ELR (cell line): ENCODE measurements at regions not wholly inside any gene's neighbourhood (a gene's known extent, or its start where the extent isn't known, plus 50 kb on each side); places are given as distances from the start of the nearest gene placed in this dataset.

ENCODE experiments used
- DNase-seq: peaks from one replicate; pipeline ENCODE4 v3.0.0-alpha.2; 2015; ENCODE audit warnings: low read depth

DNA sequence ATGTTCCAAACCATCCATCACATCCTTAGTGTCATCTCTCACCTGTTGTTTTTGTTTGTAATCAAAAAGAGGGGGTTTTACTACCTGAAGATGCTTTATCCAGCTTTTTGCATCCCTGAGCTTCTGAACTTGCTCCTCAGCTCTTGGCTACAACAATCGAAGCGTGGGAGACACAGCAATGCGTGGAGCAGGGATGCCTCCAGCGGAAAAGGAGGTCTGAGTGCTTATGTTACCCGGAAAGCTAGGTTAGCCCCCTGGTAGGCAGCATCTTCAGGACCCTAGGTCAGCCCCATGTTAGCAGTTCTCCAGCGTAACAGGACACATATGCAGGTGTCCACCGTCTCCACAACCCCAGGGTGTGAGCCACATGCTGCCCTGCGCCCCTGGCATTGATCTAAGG is 141.5 kb downstream of the RRAGC start:
- DNase-seq: no peak

DNA sequence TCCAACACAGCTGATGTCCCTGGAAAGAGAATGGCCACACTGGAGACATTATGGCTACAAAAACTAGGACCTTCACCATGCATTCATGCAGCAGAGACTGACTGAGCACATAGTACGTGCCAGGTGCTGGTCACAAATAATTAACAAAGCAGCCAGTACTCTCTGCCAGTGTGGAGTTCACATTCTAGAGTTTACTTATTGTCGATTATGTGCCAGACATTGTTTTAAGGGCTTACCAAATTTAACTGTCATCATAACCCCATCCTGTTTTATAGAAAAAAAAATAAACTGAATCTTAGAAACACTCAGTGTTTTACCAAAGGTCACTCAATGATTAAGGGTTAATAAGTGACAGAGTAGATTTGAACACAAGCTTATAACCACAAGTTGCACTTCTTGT is 143.3 kb downstream of the RRAGC start:
- DNase-seq: no peak

DNA sequence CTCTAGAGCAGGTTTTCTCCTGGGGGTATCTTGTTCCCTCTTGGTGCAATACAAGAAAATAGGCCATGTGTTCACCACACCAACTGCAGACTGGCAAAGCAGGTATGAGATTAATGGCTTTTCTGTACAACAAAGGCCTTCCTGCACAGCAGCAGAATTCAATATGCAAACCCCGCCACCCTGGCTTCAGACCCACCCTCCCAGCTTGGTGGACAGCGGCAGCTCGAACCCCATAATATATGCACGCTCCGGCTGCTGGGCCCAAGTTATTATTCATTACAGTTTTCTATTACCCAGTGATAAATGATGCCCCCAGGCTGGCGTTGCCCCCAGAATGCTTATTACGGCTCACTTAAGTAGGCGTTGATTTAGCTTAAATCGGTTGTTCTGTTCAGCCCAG is 144.2 kb downstream of the RRAGC start:
- no peak for DNase-seq

DNA sequence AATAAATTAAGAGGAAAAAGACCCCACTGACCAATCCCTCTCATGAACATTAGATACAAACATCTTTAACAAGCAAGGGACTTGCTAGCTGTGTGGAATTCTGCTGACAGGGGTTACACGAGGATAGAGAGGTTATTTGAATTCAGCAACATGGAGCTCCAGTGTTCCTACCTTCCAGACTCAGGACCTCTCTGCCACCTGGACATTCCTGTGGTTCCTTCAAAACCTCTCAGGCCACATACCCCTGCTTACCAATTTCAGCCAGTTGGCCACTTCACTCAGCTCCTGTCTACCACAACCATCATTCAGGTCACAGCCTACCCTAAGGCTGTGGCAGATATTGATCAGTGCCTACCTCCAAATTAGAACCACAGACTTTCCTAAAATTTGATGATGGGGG is 147.5 kb downstream of the RRAGC start:
- no peak for DNase-seq

DNA sequence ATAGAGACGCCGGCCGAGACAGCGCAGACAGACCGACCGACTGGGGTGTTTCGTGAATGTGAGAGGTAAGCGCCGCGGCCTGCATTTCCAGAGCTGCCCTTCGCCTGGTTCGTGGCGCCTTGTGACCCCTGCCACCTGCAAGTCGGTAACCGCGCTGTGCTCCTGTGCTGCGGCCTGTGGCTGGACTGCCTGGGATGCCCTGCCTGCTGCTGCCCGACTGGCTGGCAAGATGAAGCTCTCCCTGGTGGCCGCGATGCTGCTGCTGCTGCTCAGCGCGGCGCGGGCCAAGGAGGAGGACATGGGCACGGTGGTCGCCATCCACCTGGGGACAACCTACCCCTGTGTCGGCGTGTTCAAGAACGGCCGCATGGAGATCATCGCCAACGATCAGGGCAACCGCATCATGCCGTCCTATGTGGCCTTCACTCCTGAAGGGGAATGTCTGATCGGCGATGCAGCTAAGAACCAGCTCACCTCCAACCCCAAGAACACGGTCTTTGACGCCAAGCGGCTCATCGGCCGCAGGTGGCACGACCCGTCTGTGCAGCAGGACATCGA is 150.8 kb downstream of the RRAGC start:
- DNase-seq: no peak

DNA sequence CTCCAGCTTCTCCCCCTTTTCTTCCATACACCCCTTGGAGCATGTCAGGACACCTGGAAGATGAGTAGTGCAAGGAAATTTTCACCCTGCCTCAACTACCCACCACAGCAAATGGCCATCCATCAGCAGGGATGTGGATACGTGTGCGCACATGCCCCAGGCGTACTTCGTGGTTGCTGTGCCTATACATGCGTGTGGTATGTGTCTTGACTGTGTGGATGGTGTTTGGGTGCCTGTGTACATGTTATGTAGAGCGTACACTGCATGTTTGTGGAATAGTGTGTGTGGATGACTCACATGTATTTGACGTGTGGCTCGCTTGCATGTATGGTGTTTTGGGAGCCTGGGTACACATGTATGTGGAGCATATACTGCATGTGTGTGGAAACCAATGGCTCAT is 158.5 kb downstream of the RRAGC start:
- no peak for DNase-seq

DNA sequence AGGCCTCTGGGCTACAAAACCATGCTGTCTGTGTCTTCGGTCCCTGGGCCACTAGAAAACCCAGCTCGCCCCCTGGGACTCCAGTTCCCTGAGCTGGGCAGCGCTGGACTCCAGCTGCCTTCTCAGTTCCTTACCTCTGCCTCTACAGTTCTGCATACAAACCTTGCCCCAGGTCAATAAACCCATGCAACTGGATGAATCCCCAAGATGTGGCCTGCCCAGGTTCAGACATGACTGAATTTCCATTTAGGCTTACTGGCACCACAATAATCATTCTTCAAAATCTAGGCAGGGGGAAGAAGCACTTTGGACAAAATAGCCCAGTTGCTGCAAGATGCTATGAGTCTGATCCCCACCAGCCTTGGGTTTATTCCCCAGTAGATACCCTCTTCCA is 159.5 kb downstream of the RRAGC start:
- no peak for DNase-seq

DNA sequence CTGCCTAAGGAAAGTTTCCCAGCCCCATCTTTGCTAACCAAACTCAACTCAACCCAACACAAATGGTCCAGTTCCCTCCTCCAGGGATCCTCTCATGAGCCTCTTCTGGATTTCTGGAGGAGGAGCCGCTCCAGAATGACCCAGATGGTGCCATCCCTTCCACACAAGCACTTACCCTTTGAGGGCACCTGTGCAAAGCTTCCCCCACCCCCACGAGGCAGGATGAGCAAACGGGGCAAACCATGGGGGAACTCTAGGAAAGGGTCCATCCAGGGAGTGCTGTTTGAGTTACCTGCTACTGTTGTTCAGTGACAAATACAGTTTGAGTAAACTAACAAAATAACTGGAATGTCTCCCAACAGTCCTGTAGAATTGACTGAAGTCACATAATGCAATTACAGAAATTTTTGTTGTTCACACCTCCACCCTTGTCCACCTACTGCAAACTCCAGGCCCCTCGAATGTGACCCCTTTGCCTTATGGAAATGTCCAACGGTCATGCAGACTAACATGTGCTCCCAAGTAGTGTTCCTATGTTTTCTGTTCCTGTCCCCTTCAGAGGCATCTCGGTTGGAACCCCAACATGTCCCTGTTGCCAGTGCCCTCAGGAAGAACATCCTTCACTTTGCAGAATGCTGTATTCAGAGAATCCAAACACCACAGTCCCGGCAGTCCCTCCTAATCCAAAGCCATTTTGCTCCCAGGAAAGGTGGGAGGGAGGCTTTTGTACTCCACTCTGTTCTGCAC is 160.1 kb downstream of the RRAGC start:
- DNase-seq: no peak

DNA sequence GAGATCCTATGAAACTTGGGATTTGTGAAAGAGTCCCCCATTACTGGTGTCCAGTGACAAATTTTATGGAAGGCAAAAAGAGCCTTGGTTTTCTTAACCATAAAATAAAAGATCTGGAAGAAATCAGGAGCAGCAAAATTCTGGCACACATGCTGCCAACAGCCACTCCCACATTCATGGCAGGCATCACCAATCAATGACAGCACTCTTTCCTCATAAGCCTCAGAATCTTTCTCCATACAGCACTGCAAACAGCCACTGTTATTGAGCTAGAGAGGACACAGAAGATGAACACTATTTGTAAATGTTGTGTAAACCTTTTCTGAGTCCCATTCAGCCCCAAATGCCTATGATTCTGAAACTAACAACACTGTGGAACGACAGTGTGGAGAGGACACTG is 162.2 kb downstream of the RRAGC start:
- no peak for DNase-seq

DNA sequence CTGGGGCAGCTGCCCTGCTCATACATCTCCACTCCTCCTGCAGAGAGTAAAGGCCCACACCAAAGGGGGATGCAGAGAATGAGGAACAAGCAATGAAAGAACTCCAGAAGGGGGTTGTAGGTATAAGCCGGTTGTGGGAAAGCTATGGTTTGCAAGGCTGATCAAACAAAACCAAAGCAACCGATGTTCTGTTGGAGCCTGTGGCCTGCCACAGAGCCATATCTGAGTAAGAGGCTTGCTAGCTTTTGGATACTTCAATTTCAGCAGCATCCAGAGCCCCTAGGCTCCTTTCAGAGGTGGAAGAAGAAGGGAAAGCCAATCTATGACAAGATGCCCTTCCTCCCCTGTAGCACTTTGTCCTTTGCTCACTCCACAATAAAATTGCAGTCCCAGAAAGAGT is 163.2 kb downstream of the RRAGC start:
- no peak for DNase-seq

DNA sequence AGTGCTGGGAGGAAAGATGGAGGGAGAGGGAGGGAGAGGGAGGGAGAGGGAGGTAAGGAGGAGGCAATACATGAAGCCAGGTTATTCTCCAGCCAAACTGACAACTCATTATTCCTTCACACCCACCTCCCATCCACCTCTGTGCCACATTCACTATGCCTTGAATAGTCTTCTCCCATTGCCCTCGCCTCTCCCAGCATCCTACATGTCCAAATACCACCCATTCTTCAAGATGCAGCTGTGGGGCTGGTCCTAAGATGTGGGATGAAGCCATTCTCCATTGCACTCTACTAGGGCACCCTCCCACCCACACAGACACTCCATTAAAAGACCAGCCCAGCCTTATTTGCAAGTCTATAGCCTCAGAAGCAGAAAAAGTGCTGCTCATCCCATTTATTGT is 165.8 kb downstream of the RRAGC start:
- no peak for DNase-seq

DNA sequence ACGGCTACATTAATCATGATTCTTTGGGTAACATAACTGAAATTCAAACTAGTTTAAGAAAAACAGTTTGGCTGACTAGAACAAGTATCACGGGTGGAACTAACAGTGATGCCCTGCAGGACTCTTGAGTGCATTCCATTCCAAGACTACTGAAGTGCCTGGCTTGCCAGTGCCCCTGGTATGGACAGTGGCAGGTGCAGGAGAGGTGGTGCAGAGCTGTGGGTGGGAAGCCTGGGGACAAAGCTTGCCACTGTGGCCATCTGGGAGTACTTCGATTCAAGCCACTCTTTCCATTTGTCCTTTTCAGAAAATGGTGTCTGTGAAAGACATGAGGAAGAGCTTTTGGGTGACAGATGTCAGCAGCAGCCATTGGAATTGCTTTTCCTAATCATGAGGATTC is 166.5 kb downstream of the RRAGC start:
- DNase-seq: no peak

DNA sequence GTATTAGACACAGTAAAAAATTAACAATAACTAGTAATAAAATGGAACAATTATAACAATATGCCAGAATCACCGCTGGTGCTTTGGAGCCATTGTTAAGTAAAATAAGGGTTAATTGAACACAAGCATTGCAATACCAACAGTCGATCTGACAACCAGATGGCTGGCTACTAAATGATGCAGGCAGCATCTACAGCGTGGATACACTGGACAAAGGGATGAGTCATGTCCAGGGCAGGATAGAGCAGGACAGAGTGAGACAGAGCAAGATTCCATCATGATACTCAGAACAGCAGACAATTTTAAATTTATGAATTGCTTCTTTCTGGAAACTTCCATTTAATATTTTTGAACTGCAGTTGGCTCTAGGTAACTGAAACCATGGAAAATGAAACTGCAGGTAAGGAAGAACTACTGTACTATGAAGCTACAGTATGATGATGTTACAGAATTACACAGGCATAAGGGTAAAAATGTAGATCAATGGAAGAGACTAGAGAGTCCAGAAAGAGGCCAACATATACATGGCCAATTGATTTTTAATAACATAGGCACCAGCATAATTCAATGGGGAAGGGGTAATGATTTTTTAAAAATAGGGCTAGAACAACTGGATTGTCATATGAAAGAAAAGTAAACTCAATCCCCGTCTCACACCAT is 168.7 kb downstream of the RRAGC start:
- peak; percentile 15 for DNase-seq

DNA sequence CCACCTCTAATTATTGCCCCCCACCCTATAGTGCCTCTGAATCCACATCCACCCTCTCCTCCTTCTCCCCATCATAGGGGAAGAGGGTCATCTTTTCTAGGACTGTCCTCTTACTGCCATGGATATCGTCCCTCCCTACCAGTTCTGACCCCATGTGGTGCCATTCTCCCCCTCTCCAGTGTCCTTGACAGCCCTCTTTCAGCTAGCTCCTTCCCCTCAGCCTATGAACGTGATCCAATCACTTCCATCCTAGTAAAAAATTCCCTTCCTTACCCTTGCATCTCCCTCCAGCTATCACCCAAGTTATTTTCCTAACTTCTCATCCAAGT is 172.7 kb downstream of the RRAGC start:
- DNase-seq: no peak

DNA sequence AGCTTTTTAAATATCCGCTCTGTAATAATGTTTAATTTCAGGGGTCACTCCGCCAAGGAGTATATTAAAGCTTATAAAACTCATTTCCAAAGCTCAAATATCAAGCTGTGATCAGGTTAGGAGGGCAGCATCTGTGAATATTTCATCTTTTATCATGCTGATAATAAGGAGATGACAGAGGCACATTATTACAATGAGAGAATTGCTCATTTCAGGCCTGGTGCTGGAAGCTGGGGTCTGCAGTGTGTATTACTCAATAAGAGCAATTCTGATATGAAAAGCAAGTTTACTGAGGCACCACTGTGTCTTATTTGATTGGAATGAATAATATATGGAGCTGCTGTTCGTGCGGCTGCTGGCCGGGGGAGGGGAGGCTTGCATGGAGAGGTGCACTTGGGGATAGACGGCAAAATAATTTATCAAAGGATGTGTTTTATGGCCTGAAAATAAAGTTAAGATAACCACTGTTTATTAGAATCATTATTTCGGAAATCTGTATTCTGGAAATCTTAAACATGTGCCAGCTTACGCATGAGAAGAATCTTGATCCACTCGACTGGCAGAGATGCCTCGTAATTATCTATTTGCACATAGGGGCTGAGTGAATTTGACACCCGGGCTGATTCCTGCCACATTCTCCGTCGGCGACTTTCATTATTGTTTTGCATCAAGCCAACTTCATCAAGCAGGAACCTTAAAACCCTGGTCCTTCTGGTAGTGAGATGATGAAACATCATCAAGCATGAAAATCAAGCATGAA is 173.2 kb downstream of the RRAGC start:
- no peak for DNase-seq

DNA sequence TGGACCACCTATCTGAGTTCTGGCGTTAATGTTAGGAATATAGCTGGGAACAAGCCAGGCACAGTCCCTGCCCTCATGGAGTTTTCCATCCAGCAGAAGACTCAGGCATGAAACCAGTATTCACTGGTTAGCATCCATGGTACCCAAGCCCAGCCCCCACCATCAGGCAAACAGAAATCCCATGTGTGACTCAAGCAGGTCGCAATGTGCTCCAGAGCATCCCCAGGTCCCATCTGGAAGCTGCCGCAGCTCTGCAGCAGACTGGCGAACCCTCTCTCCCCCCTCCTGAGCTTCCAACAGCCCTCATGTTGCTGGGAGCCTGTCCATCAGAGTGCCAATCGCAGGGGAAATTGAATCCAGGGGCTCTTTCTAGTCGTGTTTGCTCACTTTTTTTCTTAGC is 174.2 kb downstream of the RRAGC start:
- DNase-seq: no peak

DNA sequence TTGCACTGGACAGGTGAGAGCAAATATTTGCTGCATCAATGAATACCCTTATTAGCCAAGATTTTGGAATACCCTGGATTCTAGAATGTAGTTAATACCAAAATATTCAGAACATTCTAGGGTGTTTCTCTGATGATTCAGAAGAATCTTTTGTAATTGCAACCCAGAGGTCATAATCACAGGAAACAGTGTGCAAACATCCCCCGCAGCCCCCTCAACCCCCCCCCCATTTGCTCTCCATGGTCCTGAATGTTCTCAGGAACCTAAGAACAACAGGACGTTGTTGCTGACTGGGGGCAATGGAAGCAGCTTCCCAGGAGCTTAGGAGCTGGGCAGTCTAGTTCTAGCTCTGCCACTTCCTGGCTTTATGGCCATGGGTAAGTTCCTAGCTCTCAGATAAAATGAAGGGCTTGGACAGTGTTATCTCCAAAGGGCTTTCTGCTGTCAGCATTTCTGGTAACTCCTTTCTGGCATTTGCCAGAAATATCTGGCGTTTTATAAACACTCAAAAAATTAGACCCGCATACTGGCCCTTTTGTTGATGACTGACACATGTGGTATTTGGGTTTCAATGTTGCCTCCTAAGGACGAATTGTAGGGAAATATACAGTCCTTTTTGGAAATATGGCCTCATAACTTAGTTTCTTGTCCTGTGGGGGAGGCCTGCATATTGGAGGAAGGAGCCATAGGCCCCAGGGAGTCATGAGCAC is 178.6 kb downstream of the RRAGC start:
- peak; percentile 9 for DNase-seq

DNA sequence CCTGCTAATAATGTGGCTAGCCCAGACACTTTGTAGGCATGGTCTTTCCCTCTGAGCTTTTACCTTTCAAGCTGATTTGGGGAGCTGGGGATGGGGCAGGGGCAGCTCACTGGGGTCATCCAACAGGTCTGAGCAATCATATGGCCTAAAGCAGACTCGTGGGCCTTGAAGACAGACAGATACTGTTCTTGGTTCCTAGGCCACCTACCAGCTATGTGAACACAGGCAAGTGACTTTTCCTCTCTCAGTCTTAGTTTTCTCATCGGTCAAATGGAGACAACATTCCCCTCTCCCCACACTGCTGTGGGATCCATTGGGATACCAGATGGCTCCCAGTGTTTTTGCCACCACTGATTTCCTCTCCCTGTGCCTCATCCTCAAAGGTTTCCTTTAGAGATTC is 181.8 kb downstream of the RRAGC start:
- DNase-seq: no peak

DNA sequence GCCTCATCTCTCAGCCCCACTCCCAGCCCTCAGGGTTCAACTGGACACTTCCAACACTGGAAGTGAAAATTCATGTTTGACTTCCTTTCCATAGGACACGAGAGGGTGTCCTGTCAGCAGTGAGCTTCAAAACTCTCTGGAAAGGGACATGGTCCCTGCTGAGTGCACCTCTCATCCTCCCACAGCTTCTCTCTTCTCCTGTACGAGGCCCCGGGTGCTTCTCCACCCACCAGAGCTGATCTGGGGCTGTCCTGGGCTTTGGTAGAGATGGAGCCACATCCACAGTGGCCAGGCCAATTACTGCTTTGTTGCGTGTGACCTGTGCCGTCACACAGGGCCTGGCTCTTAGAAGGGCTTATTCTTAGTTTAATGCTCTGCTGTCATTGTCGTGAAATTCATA is 182.3 kb downstream of the RRAGC start:
- no peak for DNase-seq

DNA sequence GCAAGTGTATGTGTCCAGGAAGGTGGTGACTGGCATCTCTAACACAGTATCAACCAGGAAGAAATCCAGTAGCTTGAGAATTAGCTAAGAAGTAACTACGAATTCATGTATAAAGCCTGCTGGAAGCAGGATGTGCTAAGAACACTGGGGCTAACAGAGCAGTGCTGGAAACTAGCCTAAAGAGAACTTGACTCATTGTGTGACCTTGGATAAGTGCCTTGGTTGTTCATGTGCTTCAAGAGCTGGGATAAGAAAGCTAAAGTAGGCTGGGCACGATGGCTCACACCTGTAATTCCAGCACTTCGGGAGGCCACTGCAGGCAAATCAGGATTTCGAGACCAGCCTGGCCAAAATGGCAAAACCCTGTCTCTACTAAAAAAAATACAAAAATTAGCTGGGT is 186.9 kb downstream of the RRAGC start:
- no peak for DNase-seq

DNA sequence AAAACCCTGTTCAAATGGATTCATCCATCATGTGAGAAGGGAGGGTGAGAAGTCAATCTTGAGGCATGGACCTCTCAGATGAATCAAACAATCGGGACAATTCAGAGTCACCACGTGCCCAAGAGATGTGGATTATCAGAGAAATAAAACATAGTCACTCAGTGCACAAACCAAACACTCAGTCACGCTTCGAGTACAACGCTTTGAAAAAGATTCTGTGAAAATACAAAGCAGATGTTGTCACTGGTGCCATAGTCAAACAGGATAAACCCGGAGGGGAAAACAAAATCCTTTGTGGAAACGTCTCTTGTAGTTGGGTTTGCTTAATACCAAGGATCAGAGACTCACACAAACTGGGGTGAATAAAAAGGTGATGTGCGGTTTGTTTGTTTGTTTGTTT is 188.4 kb downstream of the RRAGC start:
- DNase-seq: no peak

DNA sequence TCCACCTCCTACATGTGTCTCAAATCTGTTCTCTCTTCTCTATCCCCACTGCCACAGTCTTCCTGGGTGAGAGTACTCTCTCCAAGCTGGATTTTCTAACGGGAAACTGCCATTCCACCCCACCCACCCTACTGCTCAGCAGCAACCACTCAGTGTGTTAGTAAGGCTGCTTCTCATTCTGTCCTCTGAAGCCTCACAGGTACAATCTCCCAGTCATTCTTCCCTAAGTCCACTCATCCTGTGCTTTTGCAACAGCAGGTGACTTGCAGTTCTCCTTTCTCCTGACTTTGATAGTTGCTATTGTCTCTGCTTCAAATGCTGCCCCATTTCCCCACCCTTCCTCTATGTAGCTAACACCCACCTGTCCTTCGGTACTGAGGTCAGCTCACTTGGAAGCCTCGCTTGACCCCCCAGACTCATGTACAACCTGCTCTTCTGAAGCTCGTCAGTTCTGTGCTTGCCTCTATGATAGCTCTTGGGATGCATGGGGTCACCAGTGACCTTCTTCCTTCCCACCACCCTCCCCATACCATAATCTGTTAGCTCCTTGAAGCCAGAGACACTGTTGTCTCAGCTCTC is 188.9 kb downstream of the RRAGC start:
- no peak for DNase-seq
